ENCODE measurements at regions not wholly inside any gene's neighbourhood (a gene's known extent, or its start where the extent isn't known, plus 50 kb on each side); places are given as distances from the start of the nearest gene placed in this dataset.

GRCh38 chr12:40444174-40444573 lies 219.4 kb downstream of the LRRK2 start:
- no peak for TF ChIP-seq CTCF (IDR thresholded peaks at IDR 0.05; ENCODE audit: insufficient read depth, low read depth, low read length)
- no peak for TF ChIP-seq EZH2 (IDR thresholded peaks at IDR 0.05; ENCODE audit: insufficient read depth, low read length)
